Spleen (tissue), 11 donors: ENCODE measurements at regions not wholly inside any gene's neighbourhood (a gene's known extent, or its start where the extent isn't known, plus 50 kb on each side); places are given as distances from the start of the nearest gene placed in this dataset.

Experiments used
- DNase-seq: peaks from one replicate; pipeline ENCODE4 v3.0.0-alpha.2; 2020
- H3K27ac ChIP-seq, 8 donors: fragments of 200-600 bp; sonication (generic) in 7 of 8; 1 replicate in 4 of 8; 2 replicates in 4 of 8; pipeline versions ENCODE4 v1.5.0 to v1.8.0; 2016 to 2021; ENCODE audit warnings: inconsistent platforms in 4 of 8, mild to moderate bottlenecking in 4 of 8, moderate library complexity in 1 of 8
- H3K27me3 ChIP-seq, 7 donors: fragments of 200-600 bp; sonication (generic) in 6 of 7; replicated peaks in 1 of 7; 1 replicate in 4 of 7; 2 replicates in 3 of 7; pipeline versions ENCODE4 v1.5.0 to v1.8.0; 2016 to 2021; ENCODE audit warnings: inconsistent platforms in 3 of 7, mild to moderate bottlenecking in 1 of 7
- H3K36me3 ChIP-seq, 6 donors: fragments of 200-600 bp; sonication (generic) in 5 of 6; 1 replicate in 4 of 6; 2 replicates in 2 of 6; pipeline versions ENCODE4 v1.5.0 to v1.8.0; 2016 to 2021; ENCODE audit warnings: inconsistent platforms in 2 of 6
- H3K4me1 ChIP-seq, 6 donors: fragments of 200-600 bp; sonication (generic) in 5 of 6; 1 replicate in 3 of 6; 2 replicates in 3 of 6; pipeline versions ENCODE4 v1.5.0 to v1.8.0; 2016 to 2021; ENCODE audit warnings: inconsistent platforms in 3 of 6
- H3K4me3 ChIP-seq, 8 donors: fragments of 200-600 bp; sonication (generic) in 7 of 8; 1 replicate in 4 of 8; 2 replicates in 4 of 8; pipeline versions ENCODE4 v1.5.0 to v1.8.0; 2016 to 2021; ENCODE audit warnings: inconsistent platforms in 4 of 8, mild to moderate bottlenecking in 4 of 8, moderate library complexity in 2 of 8
- H3K9me3 ChIP-seq, 8 donors: fragments of 200-600 bp; sonication (generic) in 7 of 8; 1 replicate in 4 of 8; 2 replicates in 4 of 8; pipeline versions ENCODE4 v1.5.0 to v1.8.0; 2016 to 2021; ENCODE audit warnings: inconsistent platforms in 4 of 8
- POLR2A ChIP-seq, 3 donors: fragments of 450-650 bp; IDR thresholded peaks; one replicate each; pipeline ENCODE4 v1.5.1; 2017; ENCODE audit warnings: antibody characterized with exemption in 3 of 3, mild to moderate bottlenecking in 1 of 3
- POLR2AphosphoS5 ChIP-seq, 3 donors: sonication (generic); formaldehyde crosslinking; IDR thresholded peaks; one replicate each; pipeline ENCODE4 v1.5.1; 2017; ENCODE audit warnings: antibody characterized with exemption in 3 of 3
- WGBS, 5 donors: extraction: QIAGEN DNeasy Blood & Tissue Kit in 3 of 5; methylation state at CpG; one replicate each; pipeline versions ENCODE4 v1.1.5 to v1.1.7; 2013 to 2018; 5-methylcytosine and 5-hydroxymethylcytosine counted together
- intact Hi-C: fragments of 100-400 bp; cut with DNase I; formaldehyde crosslinking; loops from one replicate; pipeline ENCODE4 v1.15.0; 2023; ENCODE audit warnings: low total_unique reads
- TF ChIP-seq, protein P1 (sequence below), 11 experiments: fragments of 200-600 bp in 7 of 11; fragments of 450-650 bp in 4 of 11; sonication (generic) in 4 of 11; IDR thresholded peaks in 8 of 11; conservative IDR thresholded peaks in 3 of 11; 1 replicate in 7 of 11; 2 replicates in 4 of 11; pipeline versions ENCODE4 v1.4.0 to v1.8.0; 2016 to 2021; ENCODE audit warnings: antibody characterized with exemption in 11 of 11, inconsistent platforms in 4 of 11, mild to moderate bottlenecking in 1 of 11
- donor health status: healthy with polysubstance abuse.
- donor health status: DM: no; HTN: no; CAD: no; lungs with moderate emphysema.
- donor health status: DM: no; HTN: no; CAD: no.
- donor health status: Bipolar disorder and iron deficiency.
- donor health status: healthy.
- donor health status: DM: no; HTN: no; CAD: no.
- donor health status: DM: yes; HTN: yes; CAD: no.

DNA sequence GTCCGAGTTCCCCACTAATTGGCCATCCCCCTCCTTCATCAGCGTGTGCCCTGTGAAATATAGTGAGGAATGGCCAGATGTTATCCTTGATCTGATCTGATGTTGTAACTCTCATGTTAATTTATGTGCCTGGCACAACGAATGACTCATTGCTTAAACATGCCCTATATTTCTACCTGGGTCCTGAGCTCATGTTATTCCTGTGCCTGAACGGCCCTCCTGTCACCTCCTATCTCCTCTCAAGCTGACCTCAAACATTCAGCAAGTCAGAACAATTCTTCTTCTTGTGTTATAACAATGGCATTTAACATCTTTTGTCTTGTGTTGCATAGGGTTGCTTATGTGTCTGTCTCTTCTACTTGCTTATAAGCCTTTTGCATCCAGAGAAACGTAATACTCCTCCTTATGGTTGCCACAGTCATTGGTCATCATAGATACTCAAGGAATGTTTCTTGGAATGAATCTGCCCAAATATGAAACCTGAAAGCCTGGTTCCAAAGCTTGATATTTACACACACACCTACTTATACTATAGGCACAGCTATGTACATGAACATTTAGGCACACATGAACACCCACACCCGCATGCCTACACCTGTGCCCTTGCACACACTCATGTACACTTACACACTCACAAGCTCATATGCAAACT, 80.2 kb upstream of the PHLPP1 start:
- DNase-seq = no peak
- WGBS, 5 donors = 63 to 79% (median 73%) methylated on average over 6 of the region's 6 CpGs
- H3K4me1 ChIP-seq = no peaks in the 10 kb centered on the region
- H3K27me3 ChIP-seq = peaks cover 0 to 10% (median 0%) of the 10 kb centered on the region in 7 donors
- intact Hi-C loops = no loop called here
- no peak overlapping the region for H3K27ac ChIP-seq
- TF ChIP-seq, protein P1, sequence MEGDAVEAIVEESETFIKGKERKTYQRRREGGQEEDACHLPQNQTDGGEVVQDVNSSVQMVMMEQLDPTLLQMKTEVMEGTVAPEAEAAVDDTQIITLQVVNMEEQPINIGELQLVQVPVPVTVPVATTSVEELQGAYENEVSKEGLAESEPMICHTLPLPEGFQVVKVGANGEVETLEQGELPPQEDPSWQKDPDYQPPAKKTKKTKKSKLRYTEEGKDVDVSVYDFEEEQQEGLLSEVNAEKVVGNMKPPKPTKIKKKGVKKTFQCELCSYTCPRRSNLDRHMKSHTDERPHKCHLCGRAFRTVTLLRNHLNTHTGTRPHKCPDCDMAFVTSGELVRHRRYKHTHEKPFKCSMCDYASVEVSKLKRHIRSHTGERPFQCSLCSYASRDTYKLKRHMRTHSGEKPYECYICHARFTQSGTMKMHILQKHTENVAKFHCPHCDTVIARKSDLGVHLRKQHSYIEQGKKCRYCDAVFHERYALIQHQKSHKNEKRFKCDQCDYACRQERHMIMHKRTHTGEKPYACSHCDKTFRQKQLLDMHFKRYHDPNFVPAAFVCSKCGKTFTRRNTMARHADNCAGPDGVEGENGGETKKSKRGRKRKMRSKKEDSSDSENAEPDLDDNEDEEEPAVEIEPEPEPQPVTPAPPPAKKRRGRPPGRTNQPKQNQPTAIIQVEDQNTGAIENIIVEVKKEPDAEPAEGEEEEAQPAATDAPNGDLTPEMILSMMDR (IDR thresholded peaks at IDR 0.05 in 8 of 11, conservative IDR thresholded peaks at IDR 0.05 in 3 of 11) = no peak
- TF ChIP-seq POLR2AphosphoS5 (IDR thresholded peaks at IDR 0.05) (no peak), POLR2A (IDR thresholded peaks at IDR 0.05) (no peak)
- no peaks in the 10 kb centered on the region for H3K36me3 ChIP-seq
- H3K9me3 ChIP-seq = no peaks in the 10 kb centered on the region
- H3K4me3 ChIP-seq = no peak overlapping the region

DNA sequence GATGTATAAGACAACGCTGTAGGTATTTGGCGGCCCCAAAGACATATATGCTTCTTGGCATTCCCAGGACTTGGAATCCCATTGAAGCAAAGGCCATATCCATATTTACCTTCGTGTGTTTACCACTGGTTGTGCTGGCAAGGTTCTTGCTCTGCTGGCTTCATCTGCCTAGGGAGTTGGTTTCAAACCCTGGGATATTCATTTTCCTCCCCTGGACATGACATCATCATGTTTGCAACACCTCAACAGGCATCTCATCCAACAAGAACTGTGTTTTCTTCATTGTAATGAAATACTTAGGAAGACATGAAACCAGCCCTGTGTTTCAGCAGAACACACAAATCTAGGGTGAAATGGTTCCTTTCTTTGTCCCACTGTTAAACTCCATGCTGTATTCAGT, 77.9 kb upstream of the PHLPP1 start:
- intact Hi-C loops = no loop called here
- 85 to 96% (median 91%) methylated on average over 3 of the region's 3 CpGs for WGBS, 5 donors
- TF ChIP-seq POLR2AphosphoS5 (IDR thresholded peaks at IDR 0.05) = no peak
- TF ChIP-seq, protein P1 (IDR thresholded peaks at IDR 0.05 in 8 of 11, conservative IDR thresholded peaks at IDR 0.05 in 3 of 11) = no peak
- no peak for TF ChIP-seq POLR2A (IDR thresholded peaks at IDR 0.05)
- peaks cover 0 to 10% (median 0%) of the 10 kb centered on the region in 7 donors for H3K27me3 ChIP-seq
- no peaks in the 10 kb centered on the region for H3K36me3 ChIP-seq
- no peaks in the 10 kb centered on the region for H3K4me1 ChIP-seq
- H3K9me3 ChIP-seq = no peaks in the 10 kb centered on the region
- no peak for DNase-seq
- no peak overlapping the region for H3K27ac ChIP-seq
- no peak overlapping the region for H3K4me3 ChIP-seq

DNA sequence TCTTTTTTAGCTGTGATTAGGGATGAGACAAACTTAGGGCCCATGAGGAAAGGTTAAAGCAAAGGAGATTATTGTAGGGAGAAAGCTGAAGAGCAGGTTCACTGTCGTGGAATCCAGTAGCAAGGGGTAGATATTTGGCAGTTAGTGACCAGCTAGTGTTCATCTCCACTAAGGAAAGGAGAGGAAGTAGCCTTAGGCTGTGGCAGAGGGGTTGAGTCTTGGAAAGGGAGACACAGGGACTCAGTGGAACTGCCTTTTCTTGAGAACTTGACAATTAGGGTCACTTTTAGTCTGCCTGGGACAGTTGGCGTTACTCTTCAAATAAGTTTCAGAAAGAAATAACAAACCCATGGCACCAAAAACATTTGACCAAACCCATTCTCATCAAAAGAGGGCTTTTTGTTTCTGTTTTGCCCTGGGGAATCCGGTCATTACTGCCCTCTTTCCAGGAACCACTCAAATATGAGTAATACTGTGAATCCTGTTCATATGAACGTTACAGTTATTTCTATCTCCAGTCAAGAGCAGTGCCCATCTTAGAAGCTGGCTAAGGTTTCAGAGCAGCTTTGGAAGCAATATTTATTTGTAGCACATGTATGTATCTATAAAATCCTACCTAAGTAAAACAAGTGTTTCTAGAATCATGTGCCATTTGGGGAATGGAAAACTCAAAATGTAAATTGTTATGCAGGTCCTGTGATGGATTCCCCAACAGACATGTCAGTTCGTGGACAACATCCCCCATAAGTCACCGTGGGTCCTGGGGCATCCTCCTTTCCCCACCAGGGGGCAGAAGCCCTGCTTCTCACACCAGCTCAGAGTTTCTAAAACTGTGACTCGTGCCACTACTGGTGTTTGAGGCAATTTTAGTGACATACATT, 77.3 kb upstream of the PHLPP1 start:
- 41 to 58% (median 49%) methylated on average over 7 of the region's 7 CpGs for WGBS, 5 donors
- Histone ChIP-seq H3K4me3 (no peak overlapping the region), H3K9me3 (no peaks in the 10 kb centered on the region), H3K36me3 (no peaks in the 10 kb centered on the region), H3K4me1 (no peaks in the 10 kb centered on the region), H3K27ac (no peak overlapping the region), H3K27me3 (peaks cover 0 to 10% (median 0%) of the 10 kb centered on the region in 7 donors)
- no peak for DNase-seq
- intact Hi-C loops = no loop called here
- TF ChIP-seq, protein P1 (IDR thresholded peaks at IDR 0.05 in 8 of 11, conservative IDR thresholded peaks at IDR 0.05 in 3 of 11) = peak in 10 of 11 experiments; percentile 26 to 70 (median 54)
- no peak for TF ChIP-seq POLR2AphosphoS5 (IDR thresholded peaks at IDR 0.05)

DNA sequence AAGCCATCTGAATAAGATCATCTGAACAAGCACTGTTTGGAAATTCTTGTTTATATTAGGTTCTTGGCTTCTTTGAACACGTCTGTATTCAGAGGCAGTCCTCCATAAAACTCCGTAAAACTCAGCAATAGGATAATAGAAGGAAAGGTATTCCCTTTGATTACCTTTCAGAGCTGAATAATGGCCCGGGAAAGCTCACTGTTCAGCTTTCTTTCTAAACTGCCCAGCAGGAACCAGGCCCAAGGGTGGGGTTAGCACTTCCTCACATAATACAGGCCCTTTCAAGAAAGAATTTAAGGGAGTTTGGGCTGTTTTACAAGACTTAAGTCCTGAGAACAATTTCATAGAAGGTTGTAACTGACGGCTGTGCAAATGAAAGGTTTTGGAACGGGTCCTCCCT, 72.2 kb upstream of the PHLPP1 start:
- peaks cover 0 to 5% (median 0%) of the 10 kb centered on the region in 8 donors for H3K9me3 ChIP-seq
- TF ChIP-seq POLR2AphosphoS5 (IDR thresholded peaks at IDR 0.05) (no peak), POLR2A (IDR thresholded peaks at IDR 0.05) (no peak)
- TF ChIP-seq, protein P1 (IDR thresholded peaks at IDR 0.05 in 8 of 11, conservative IDR thresholded peaks at IDR 0.05 in 3 of 11) = no peak
- H3K27ac ChIP-seq = no peak overlapping the region
- no peaks in the 10 kb centered on the region for H3K36me3 ChIP-seq
- no peaks in the 10 kb centered on the region for H3K4me1 ChIP-seq
- intact Hi-C loops = no loop called here
- no peak overlapping the region for H3K4me3 ChIP-seq
- DNase-seq = no peak
- 75 to 81% (median 78%) methylated on average over 5 of the region's 5 CpGs for WGBS, 5 donors
- no peaks in the 10 kb centered on the region for H3K27me3 ChIP-seq
